ENCODE measurements at regions not wholly inside any gene's neighbourhood (a gene's known extent, or its start where the extent isn't known, plus 50 kb on each side); places are given as distances from the start of the nearest gene placed in this dataset.
A peak's percentile ranks its signal among the peaks of the same experiment; 100 is the strongest.

DNA sequence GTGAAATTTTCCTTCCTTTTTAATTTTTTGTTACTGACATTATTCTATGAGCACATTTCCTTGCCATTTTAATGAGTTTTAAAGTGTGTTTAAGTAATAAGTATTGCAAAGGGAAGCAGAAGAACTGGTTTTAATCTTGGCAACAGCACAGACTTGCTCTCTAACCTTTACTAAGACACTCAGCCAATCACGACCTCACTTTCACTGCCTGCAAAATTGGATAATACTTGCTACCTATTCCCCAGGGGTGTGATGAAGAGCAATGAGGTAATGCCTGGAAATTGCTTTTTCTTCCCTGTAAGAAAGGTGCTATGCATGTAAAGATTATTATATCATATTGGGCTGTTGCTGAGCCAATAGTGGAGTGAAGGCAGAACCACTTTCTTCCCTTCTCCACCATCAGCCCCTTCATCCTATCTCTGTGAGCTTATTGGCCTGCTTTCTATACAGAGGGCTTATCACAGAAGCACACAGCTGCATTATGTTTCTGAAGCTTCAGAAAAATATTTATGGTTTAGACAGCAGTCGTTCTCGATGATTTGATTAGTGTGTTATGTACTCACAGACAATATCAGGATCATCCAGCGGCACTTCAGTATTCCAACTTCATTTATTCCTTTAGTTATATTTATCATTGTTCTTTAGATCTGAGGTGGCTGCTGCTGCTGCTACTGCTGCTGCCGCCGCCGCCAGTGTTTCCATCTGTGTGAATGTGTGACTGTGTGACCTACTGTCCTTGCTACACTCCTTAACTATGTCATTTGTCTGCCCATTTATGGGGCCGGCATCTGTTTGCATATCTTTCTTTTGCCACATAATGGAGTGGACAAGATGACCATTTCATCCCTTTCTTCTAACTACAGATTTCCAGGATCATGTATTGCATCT, 255.1 kb downstream of the C4orf33 start:
- DNase-seq, result no peak

DNA sequence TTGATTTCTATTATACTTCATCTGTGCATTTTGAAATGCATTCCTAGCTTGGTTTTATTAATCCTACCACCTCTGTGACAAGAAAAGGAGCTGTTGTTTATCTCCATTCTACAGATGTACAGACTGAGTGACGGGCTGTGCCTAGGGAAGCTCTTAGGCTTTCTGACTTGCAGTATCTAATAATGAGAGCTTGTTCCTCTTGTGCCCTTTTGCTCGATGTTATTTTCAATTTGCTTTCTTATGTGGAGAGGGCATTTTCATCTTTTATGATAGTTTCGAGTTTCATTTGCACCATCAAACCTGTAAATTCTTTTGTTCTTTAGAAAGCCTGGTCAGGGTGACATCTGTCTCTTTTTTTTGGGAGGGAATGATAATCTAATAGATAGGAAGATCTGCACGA, 256.5 kb downstream of the C4orf33 start:
- no peak for DNase-seq

DNA sequence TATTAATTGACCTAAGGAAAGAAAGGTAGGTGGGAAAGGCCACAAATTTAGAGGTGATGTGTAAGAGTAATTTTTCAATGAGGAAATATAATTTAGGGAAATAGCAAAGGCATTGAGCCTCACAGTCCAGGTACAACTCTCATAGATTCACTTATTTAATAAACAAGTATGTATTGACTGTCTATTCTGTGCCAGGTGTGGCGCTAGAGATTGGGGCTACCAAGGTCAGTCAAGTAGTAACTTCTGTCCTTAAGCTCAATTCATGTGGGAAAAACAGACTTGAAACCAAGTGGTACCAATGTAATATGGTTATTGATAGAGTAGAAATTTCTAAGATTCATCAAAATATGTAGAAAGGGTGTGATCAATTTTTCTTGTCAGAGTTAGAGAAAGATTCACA, 257.5 kb downstream of the C4orf33 start:
- DNase-seq, result no peak

DNA sequence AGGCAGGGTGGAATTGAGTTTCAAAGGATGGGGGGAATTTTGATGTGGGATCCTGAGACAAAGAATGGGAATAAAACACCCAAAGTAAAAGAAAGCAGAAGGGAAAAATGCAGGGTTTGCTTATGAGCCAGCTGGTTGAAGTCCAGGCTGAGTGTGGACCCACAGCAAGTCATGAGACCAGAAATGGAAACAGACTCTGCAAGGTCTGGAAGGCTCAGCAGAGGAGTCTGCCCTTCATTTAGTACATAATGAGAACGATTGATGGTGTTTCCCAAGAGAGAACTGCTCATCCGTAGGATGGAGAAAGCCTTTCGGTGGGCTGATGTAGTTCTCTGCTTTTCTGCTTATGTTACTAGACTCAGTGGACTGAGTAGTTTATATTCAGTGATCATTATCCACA, 259.1 kb downstream of the C4orf33 start:
- DNase-seq, result no peak

DNA sequence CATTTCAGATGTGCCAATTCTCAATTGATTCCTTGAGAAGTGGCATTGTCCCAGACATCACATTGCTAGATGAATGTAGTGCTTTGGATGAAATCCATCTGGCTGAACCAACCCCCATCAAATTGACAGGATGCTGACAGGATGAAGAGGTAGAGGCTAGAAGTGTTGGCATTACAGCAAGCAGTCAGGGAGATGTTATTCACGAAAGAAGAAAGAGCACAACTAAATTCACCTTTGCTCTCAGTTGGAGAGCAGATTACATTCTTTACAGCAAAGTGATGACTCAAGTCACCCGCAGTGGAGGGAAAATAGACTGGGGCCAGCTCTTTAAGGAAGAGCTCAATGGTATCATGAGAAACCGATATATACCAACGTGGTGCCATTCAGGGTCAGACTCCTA, 259.6 kb downstream of the C4orf33 start:
- no peak for DNase-seq

DNA sequence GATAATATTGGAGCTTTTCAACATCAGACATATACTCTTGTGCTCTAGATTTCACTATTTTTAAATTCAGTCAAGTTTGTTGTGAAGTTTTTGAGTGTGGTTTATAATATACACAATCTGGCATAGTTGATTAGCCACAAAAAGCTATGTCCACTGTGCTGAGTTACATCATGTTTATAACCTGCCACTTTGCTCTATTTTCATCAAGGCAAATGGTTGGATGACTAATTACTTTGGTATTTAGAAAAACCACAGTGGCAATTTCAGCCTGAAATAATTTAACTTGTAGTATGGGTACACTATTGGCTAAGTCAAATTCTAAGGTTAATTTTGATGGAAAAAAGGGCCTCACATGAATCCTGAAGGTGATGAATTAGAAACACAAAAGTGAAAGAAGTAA, 262.6 kb downstream of the C4orf33 start:
- no peak for DNase-seq

DNA sequence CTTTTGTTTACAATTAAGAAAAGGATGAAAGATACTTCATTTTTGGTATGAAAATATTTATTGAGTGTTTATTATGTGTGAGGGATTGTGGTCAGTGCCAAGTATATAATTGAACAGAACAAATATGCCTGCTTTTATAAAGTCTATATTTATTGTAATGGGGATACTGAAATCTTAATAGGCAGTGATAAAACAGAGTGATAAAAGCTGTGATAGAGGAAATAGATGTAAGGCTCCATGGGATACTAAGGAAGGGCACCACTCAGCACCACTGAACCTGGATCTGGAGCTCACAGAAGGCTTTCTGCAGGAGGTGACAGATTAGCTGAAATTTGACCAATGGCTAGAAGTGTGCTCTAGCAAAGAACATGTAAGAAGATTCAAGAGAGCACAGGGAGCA, 263.5 kb downstream of the C4orf33 start:
- no peak for DNase-seq

DNA sequence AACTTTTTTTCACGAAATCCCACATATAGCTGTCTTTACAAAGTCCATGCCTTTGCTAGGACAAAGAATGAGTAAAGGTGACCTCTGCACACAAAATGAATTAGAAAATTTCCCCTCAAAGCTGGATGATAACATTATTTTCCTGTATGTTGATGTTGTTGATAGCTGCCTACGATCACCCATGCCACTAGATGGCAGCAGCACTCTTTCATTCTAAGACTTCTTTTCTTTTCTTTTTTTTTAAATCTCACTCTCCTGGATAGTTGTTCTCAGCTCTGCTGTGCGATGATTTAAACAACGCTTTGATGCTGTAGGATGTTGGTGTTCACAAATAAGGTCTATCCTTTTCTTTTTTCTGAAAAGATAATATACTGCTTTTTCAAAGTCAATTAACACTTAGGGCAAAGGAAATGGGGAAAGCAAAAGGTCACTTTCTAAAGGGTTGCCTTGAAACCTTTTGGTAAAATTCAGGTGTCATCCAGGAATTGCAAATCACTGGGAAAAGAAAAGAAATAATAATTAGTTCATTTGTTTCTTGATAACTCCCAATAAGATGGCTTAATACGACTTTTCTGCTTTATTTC, 266.8 kb downstream of the C4orf33 start:
- peak in 1 of 4 experiments; percentile 6 for DNase-seq

DNA sequence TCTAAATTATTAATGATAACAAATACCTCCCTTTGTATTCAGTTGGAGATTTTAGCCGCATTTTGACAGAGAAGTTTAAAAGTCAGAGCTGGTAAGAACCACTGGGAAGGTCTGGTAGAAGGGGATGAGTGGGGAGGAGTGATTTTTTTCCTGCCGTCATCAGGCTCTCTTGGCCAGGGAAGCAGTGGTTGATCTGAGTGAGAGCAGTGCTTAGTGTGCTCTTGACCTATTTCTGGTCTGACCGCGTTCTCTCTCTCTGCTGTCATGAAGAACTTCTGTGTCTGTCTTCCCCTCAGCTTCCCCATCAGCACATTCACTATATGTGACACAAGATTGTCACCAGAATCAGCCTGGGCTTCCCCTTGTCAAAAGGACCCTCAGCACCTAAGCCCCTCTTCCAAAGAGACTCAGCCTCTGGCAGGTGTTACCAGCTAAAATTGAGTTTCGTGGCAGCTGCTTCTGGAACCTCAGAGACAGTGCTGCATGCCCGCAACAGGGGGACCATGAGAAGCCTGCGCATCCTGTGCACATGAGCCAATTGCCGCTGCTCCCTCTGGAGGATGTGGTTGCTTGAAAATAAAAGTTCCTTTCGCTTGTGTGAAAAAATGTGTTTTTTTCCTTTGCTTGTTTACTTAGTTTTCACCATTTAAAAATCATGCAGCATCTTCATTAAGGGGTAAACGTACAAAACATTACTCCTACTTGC, 268.9 kb downstream of the C4orf33 start:
- no peak for DNase-seq

DNA sequence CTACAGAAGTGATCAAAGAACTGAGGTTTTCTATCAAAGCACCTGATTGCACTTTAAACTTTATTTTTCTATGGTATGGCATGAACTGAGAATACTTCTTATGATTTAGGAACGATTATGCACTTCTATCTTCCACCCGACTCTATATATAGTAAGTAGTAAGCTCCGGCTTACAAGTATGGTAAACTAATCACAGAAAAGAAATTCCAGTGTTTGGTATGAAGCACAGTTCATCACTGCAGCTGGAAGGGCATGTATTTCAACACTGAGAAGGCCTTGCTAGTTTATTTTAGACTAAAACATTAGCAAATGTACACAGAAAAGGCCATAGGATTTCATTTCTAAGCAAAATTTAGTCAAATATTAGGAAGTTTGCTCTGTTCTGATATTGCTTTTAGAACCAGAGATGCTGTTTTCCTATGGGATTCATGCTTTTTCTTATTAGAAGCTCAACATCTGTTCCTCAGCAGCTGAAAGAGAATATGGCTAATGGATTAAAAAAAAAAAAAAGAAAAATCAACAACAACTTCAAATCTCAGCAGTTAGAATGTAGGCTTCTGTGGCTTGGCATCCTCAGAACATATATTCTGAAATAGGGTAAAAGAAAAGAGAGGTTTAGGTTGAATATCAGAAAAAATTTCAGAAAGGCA, 273.5 kb downstream of the C4orf33 start:
- DNase-seq, result no peak

DNA sequence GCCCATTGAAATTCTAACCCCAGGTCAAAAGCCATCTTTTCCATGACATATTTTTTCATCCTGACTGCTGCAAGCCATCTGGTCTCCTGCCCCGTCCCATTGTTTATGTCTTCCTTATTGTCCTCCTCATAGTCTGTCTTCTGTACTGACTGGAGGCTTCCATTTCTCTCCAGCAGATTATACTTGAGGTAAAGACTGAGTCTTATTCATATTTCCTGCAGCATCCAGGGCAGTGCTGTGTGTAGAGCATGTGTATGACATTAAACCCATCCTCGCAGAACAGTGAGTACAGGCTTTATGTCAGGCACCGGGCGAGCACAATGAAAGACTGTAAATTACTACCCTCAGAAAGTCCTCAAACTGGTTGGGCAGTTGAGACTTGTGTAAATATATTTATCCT, 275.1 kb downstream of the C4orf33 start:
- no peak for DNase-seq

DNA sequence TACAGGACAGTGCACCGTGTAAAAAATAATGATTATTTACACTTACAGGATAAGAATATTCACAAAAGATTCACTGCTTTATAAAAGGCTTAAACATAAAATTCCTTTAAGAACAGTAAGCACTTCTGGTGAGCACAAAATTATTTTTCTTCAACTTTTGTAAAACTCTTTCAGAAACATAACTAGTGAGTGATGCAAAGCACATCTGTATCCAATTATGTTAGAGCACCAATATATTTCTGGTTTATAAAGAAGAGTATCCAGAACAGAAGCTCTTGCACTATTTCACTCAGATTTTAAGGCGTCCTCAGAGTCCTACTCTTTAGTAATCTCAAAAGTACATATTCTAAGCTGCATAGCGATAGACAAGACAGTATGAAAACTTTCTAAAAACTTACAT, 276.0 kb downstream of the C4orf33 start:
- DNase-seq, result no peak

DNA sequence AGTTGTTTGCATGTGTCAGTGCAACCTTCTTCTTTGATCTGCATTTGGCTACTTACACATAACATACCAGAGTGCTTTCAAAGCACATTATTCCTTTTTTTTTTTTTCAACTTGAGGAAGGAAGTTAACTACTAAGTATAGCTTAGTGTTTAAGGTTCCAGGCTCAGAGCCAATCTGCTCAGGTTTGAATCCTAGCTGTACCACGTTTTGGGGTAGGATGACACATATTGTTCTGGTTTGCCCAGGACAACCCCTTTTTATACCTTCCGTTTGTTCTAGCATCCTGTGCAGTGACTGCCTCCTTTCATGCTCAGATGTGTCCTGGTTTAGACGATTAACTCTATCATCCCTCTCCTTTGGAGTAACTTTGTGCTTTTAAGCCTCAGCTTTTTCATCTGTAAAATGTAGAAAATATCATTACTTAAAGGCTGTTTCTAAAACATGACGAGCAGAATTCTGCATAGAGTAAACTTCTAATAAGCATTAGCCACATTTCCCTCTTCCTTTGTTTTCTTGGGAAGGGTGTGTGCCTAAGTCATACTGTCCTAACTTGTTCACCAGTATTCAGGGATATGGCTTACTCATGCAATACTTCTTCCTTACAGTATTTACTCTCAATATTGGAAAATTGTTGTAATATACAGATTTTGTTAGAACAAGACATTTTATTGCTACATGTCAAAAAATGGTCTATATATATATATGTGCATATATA, 281.3 kb downstream of the C4orf33 start:
- DNase-seq, result no peak

DNA sequence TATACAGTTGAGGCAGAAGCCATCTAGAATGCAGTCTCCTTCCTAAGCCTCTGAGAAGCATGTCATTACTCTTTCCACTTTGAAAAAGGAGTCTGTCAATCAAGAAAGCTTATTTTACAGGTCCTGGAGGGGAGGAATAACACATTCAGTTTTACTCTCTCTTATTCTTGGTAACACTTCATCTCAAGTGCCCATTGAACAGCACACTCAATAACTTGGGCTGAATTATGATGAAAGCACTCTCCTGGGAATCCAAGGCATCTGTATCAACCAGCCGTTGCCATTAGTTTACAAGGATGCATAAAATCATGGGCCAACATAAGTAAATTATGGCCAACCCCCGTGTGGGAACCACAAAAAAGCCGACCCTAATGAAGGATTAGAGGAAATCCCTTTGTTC, 282.4 kb downstream of the C4orf33 start:
- DNase-seq, result no peak

DNA sequence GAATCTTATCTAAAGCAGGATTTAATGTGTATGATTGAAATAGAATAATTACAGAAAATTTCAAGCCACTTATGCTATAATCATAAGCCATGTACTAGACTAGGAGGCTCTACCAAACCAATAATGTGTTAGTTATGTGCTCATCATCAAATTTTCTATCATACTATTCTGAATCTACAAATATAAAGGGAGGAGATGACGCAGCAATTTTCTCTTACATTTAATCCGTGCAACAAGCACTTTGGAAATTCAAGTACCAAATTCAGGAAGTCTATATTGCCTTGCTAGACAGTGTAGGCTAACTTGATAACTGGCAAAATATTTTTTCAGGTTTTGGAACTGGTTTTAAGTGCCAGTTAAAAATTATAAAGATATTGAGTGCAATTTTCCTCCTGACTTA, 283.5 kb downstream of the C4orf33 start:
- DNase-seq, result no peak

DNA sequence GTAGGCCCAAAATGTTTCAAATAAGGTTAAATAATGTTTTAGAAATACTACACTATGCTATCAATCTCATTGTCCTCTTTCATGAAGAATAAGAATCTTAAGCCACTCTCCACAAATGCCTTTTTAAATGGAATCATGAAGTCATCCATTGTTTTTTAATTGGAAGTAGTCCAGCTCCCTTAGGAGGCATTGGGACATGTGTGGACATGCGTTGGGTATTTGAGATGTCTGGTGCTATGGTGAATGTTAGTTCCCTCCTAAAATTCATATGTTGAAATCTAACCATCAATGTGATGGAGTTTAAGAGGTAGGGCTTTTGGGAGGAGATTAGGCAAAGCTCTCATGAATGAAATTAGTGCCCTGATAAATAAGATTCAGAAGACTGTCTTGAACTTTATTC, 289.0 kb downstream of the C4orf33 start:
- DNase-seq, result no peak

DNA sequence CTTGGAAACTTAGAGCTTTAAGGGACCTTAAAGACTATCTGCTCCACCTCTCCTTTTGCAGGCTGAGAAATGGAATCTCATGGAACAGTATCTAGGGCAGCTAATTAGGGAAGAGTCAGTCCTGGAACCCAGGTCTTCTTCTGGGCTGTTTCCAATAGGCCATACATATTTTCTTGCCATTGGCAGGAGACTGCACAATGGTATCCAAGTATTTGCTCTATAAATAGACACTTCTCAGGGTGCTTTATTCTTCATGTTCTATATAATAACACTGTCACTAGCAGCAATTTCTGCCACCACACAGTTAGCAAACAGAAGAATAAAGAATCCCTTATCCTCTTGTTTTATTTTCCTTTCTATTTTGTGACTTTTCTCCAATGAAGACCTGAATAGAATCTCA, 291.7 kb downstream of the C4orf33 start:
- no peak for DNase-seq

DNA sequence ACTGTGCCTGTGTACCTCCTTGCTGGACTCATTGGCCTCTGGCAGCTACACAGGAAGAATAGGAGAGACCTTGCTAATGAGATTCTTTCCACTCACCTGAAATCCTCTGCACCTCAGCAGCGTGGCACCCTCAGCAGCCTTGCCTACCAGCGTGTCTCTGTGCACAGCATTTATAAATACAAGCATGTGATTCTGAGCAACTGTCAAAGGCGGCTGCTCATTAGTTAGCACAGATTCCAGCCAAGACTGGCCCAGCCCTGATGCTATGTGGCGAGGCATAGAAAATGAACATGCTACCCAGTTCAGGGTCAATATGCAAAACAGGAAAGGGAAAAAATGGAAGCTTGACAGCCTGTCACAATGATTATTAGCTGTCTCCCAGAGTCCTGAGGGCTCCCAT, 298.0 kb downstream of the C4orf33 start:
- no peak for DNase-seq

DNA sequence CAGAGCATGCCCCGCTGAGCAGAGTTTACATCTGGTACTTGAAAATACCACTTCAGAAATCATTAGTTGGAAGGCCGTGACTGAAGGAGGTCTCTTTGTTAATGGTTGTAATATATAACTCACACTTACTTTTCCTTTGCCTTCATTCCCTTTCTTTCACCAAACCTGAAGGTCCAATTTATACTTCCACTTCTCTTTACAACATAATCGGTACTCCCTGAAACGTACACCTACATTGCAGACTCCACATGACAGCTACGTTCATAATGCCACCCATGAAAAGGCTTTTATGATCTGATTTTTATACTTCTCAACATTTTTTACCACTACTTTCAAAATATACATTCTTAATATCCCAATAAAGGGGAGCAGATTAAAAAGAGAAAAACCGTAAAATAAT, 298.7 kb downstream of the C4orf33 start:
- DNase-seq, result no peak

DNA sequence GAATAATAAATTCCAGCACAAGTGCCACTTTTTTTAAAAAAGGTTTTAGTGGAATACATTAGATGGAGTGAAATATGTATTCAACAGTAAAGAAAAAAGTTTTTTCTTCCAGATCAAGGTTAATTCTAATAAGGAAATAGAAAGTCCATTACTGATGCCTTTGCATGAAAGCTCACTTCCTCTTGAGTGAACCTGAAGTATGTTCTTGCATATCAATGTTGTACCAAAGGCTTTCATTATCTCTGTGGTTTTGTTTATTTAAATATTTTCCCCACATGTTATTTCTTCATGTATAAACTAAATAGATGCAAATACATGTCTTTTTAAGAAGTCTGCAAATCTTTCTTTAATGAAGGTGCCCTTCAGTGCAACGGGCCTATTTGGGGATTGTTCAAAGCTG, 307.9 kb downstream of the C4orf33 start:
- no peak for DNase-seq

DNA sequence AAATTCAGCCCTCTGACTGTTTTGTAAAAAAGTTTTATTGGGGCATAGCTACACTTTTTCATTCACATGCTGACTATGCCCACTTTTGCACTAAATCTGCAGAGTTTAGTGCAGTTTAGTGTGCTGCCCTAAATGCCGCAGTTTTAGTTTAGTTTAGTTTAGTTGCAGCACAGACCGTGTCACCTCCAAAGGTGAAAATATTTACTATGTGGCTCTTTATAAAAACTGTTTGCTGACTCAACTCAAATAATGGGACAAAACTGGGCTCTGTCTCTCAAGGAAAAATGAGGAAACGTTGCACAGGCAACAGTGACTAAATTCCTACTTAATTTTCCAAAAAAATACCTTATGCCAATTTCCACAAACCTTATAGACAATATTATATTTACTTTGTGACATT, 314.2 kb downstream of the C4orf33 start:
- no peak for DNase-seq

DNA sequence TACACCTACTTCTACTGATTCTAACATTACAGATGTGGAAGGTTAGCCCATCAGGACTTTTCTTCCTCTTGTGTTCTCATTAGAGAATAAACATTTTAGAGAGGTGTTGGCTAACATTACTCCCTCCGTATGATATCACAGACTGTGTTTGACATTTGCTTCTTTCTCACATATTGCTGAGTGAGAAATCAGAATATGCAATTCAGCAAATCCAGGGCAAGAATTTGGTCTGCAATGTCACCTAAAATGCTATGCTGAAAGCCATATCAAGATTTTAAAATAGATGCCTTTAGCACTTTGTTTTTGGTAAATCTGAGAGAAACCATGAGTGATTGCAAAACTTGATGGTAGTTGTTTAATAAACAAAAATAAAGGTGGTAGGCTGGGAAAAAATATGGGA, 319.1 kb downstream of the C4orf33 start:
- no peak for DNase-seq

DNA sequence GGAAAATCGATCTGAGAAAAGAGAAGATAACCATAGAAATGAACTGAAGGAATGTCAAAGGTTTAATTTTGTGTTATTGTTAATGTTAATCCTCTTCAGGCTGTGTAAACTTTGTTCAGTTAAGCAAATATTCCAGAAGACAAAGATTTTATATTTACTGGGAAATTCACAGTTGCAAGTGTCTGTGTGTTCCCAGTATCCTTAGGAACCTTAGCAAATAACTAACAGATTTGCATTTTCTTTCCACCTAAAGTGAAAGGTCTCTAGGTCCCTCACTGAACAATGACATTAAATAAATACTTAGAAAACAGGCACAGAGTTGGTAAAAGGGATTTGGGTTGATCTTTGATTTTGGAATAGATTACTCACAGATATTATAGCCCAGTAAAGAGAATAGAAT, 324.7 kb downstream of the C4orf33 start:
- DNase-seq, result no peak

Data from activated CD4-positive, CD25-positive, alpha-beta regulatory T cell (primary cell).